Cardiac fibroblast (primary cell): ENCODE measurements at regions not wholly inside any gene's neighbourhood (a gene's known extent, or its start where the extent isn't known, plus 50 kb on each side); places are given as distances from the start of the nearest gene placed in this dataset.

Experiments
- DNase-seq, 2 donors: peaks; one replicate each; pipeline versions ENCODE4 v3.0.0 to v3.0.0-alpha.2; 2010; ENCODE audit warnings: low read depth in 2 of 2
- H3K4me3 ChIP-seq, 2 donors: replicated peaks in 1 of 2; 1 replicate in 1 of 2; 2 replicates in 1 of 2; pipeline ENCODE4 v1.5.1; 2011; ENCODE audit warnings: low read depth in 2 of 2, low read length in 2 of 2, mild to moderate bottlenecking in 2 of 2, moderate library complexity in 1 of 2
- TF ChIP-seq, protein P1 (sequence below): IDR thresholded peaks from one replicate; pipeline ENCODE4 v1.5.1; 2011; ENCODE audit warnings: low read depth, mild to moderate bottlenecking, low read length, inconsistent platforms

DNA sequence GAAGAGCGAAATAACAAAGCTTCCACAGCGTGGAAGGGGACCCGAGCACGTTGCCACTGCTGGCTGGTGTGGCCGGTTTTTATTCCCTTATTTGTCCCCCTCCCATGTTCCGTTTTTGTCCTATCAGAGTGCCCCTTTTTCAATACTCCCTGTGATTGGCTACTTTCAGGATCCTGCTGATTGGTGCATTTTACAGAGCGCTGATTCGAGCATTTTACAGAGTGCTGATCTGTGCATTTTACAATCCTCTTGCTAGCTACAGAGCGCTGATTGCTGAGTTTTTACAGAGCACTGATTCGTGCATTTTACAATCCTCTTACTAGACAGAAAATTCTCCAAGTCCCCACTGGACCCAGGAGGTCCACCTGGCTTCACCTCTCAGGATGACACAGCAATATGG is 250.9 kb upstream of the EPHA5 start:
- TF ChIP-seq, protein P1, sequence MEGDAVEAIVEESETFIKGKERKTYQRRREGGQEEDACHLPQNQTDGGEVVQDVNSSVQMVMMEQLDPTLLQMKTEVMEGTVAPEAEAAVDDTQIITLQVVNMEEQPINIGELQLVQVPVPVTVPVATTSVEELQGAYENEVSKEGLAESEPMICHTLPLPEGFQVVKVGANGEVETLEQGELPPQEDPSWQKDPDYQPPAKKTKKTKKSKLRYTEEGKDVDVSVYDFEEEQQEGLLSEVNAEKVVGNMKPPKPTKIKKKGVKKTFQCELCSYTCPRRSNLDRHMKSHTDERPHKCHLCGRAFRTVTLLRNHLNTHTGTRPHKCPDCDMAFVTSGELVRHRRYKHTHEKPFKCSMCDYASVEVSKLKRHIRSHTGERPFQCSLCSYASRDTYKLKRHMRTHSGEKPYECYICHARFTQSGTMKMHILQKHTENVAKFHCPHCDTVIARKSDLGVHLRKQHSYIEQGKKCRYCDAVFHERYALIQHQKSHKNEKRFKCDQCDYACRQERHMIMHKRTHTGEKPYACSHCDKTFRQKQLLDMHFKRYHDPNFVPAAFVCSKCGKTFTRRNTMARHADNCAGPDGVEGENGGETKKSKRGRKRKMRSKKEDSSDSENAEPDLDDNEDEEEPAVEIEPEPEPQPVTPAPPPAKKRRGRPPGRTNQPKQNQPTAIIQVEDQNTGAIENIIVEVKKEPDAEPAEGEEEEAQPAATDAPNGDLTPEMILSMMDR, result no peak
- no peak for DNase-seq

DNA sequence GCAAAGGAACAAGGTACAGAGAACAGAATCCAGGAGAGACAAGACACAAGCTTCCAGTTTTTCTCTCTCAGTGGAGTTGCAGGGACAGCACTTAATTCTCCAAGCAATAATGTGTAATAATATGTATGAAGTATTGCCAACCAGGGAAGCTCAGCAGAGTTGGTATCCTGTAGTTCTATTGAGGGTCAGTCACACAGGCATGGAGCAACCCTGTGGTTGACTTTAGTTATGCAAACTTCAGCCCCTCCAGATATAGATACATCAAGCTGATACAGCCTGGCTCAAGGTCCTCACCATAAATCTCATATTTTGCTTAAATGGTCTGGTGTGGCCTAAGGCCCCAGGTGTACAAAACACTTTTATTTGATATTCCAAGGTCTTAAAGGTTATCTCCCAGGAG is 248.6 kb upstream of the EPHA5 start:
- no peak overlapping the region for H3K4me3 ChIP-seq
- TF ChIP-seq, protein P1, result no peak
- no peak for DNase-seq

More for the DNA sequence above, 250.9 kb upstream of the EPHA5 start:
- H3K4me3 ChIP-seq, result no peak overlapping the region

DNA sequence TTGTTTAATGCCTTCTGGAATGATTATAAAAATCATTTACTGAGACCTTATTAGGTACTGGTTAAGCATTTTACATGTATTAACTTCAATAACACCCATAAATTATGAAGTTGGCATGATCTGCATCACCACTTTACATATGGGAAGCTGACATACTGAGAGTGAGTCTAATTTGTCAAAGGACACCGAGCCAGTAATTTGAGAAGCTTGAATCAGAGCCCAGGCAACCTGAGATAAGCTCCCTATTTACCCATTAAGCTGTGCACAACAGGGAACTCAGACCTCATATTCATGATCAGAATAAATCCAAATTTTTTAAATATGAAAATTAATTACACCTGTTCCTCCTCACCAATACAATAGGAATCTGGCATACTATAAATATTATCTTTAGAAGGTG is 247.9 kb upstream of the EPHA5 start:
- no peak overlapping the region for H3K4me3 ChIP-seq
- DNase-seq, result no peak
- TF ChIP-seq, protein P1, result no peak

DNA sequence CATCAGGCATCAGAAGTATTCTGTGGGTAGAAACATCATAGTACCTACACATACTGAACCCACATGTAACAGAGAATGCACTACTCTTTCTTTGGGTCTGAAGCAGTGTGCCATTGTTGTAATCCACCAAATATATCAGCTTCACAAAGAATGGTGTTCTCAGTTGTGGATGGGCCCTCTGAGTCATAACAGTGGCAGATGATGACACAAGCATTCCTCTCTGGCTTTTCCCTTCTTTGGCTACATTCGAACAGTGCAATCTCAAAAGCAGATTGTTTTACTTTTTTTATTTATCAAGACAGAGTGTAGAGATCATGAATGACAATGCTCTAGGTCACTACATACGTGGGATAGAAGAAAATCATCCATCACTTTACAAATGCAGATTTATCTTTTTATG is 247.2 kb upstream of the EPHA5 start:
- TF ChIP-seq, protein P1, result no peak
- no peak overlapping the region for H3K4me3 ChIP-seq
- DNase-seq, result peak; percentile 40 to 79

DNA sequence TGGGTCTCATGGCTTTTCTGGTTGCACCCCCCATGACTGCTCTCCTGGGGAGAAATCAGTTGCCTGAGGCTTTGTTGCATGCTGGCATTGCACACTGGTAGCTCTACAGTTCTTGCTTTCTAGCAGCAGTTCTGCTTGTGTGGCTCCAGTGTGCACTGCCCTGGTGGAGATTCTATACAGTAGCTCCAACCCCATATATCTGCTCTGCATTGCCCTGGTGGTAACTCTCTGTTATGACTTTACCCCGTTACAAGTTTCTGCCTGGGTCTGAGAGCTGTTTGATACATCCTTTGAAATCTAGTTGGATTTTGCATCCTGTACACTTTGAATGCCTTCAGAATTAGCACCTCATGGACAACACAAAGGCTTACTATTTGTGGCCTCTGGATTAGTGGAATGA is 241.4 kb upstream of the EPHA5 start:
- no peak for DNase-seq
- TF ChIP-seq, protein P1, result no peak
- no peak overlapping the region for H3K4me3 ChIP-seq

DNA sequence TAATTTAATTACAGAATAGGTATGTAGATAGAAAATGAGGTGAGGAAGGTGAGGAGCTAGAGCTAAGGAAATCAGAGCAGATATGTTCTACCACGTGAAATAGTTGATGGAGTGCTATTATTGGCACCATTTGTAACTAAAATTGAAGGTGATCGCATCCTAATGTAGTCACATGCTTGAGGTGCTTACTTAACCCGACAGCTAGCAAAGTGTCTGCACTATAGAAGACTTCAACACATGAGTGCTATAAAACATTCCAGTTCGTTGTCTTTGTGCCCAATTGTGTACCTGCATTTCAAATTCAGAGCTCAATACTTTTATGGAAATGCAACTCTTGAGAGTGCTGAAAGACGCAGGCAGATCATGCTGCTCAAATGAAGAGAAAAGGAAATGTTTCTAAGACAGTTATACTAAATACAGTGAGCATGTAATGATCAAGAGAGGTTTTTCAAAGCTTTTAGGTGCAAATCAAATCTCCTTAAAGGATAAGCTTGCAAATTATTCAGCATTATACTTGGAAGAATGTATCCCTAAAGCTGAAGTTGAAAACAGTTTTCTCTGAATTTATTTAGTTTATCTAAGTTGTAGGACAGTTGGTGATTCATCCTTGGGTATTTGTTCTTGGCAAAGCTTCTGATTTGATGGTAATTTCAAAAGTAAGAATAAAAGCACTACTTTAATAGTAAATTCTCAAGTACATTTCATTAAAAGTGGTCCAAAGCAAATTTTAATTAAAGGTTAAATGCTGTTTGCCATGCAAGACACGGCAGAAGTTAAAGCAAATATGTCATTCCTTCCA is 223.9 kb upstream of the EPHA5 start:
- TF ChIP-seq, protein P1, result no peak
- peak; percentile 22 to 31 for DNase-seq
- no peak overlapping the region for H3K4me3 ChIP-seq

DNA sequence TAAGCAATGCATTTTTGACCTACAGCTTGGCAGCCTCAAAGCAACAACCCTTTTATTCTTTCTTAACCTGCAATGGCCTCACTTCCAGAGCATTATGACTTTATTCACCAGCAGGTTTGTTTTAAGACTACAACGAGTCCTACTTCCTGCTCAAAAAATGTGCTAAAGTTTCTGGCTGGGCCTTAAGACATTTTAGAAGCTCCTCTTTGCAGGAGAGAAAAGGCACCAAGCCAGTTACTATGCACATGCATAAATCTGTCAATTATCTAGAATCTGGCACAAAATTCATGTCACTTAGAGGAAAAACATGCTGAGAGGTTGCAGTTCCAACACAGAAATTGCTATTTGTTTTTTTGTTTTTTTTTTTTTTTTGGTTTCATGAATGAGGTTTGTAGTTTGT is 223.0 kb upstream of the EPHA5 start:
- TF ChIP-seq, protein P1, result no peak
- no peak overlapping the region for H3K4me3 ChIP-seq
- peak in 1 of 2 donors; percentile 21 for DNase-seq
